ENCODE measurements at regions not wholly inside any gene's neighbourhood (a gene's known extent, or its start where the extent isn't known, plus 50 kb on each side); places are given as distances from the start of the nearest gene placed in this dataset.

GRCh38 chr3:161818106-161818505 is 321.5 kb downstream of the OTOL1 start:
- no peak for DNase-seq

GRCh38 chr3:161821591-161821990 is 325.0 kb downstream of the OTOL1 start:
- DNase-seq: no peak

GRCh38 chr3:161822291-161822690 is 325.7 kb downstream of the OTOL1 start:
- no peak for DNase-seq

GRCh38 chr3:161823910-161824309 is 327.3 kb downstream of the OTOL1 start:
- DNase-seq: no peak

- no peak for DNase-seq
Observed at GRCh38 chr3:161838021-161838420, 341.4 kb downstream of the OTOL1 start.

- no peak for DNase-seq
Observed at GRCh38 chr3:161848376-161848775, 351.8 kb downstream of the OTOL1 start.

GRCh38 chr3:161851941-161852566 is 355.4 kb downstream of the OTOL1 start:
- peak; percentile 69 for DNase-seq

- no peak for DNase-seq
Observed at GRCh38 chr3:161852744-161853143, 356.1 kb downstream of the OTOL1 start.

- DNase-seq: no peak
Observed at GRCh38 chr3:161854232-161854771, 357.7 kb downstream of the OTOL1 start.

- DNase-seq: no peak
Observed at GRCh38 chr3:161859057-161859456, 362.4 kb downstream of the OTOL1 start.

- no peak for DNase-seq
Observed at GRCh38 chr3:161859865-161860450, 363.4 kb downstream of the OTOL1 start.

GRCh38 chr3:161863775-161864174 is 367.2 kb downstream of the OTOL1 start:
- DNase-seq: no peak

- DNase-seq: no peak
Observed at GRCh38 chr3:161866176-161866575, 369.6 kb downstream of the OTOL1 start.

GRCh38 chr3:161875483-161875882 is 378.9 kb downstream of the OTOL1 start:
- DNase-seq: no peak

GRCh38 chr3:161879470-161879869 is 382.9 kb downstream of the OTOL1 start:
- no peak for DNase-seq

- DNase-seq: no peak
Observed at GRCh38 chr3:161884830-161885229, 388.2 kb downstream of the OTOL1 start.

GRCh38 chr3:161890147-161890625 is 393.6 kb downstream of the OTOL1 start:
- peak; percentile 47 for DNase-seq

GRCh38 chr3:161893972-161894371 is 397.4 kb downstream of the OTOL1 start:
- DNase-seq: no peak

- no peak for DNase-seq
Observed at GRCh38 chr3:161894657-161895056, 398.0 kb downstream of the OTOL1 start.

GRCh38 chr3:161905520-161906132 is 409.0 kb downstream of the OTOL1 start:
- DNase-seq: no peak

- DNase-seq: no peak
Observed at GRCh38 chr3:161913786-161914389, 417.3 kb downstream of the OTOL1 start.

GRCh38 chr3:161914703-161915417 is 418.3 kb downstream of the OTOL1 start:
- DNase-seq: peak; percentile 75

- DNase-seq: no peak
Observed at GRCh38 chr3:161915418-161915750, 418.8 kb downstream of the OTOL1 start.
